ENCODE measurements at regions not wholly inside any gene's neighbourhood (a gene's known extent, or its start where the extent isn't known, plus 50 kb on each side); places are given as distances from the start of the nearest gene placed in this dataset.

DNA sequence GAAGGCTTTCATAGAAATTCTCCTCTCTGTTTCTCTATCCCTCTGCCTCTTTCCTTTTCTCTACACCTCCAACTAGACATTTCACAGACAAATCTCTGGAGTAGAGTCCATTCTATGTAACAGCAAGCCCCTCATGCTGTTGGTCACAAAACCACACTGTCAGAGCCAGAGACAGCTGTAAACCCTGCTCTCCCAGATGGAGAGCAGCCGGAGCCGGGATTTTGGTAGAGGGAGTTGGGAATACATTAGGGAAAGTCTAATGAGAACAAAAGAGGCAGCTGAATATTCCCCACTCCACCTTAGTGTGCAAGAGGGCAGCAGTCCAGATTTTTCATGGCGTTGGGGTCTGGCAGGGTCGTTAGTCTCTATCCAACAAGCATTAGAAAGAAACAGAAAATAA lies 68.3 kb upstream of the EDN1 start:
- no peak for DNase-seq (ENCODE audit: low read depth)

GRCh38 chr6:12222405-12223366 lies 67.5 kb upstream of the EDN1 start:
- no peak for DNase-seq (ENCODE audit: low read depth)

DNA sequence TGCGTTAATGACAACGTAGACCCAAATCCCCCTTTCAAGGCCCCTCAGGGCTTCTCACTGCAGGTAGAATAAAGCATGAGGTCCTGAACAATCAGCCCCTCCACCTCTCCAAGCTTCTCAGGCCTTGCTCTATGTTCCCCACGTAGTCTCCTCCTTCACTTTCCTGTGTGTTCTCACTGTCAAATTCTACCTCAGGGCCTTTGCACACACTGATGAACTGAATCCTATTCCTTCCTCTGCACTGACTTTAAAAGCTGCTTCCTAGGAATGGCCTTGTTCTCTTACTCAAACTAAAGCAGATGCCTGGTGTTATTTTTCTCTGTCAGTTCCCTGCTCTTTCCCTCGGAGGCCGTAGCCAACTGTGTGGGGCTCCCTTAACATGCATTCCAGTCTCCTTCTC lies 66.8 kb upstream of the EDN1 start:
- no peak for DNase-seq (ENCODE audit: low read depth)

- DNase-seq (ENCODE audit: low read depth) = no peak
These were observed 65.9 kb upstream of the EDN1 start for GRCh38 chr6:12224251-12224650.

GRCh38 chr6:12228447-12229146 lies 61.6 kb upstream of the EDN1 start:
- no peak for DNase-seq (ENCODE audit: low read depth)

DNA sequence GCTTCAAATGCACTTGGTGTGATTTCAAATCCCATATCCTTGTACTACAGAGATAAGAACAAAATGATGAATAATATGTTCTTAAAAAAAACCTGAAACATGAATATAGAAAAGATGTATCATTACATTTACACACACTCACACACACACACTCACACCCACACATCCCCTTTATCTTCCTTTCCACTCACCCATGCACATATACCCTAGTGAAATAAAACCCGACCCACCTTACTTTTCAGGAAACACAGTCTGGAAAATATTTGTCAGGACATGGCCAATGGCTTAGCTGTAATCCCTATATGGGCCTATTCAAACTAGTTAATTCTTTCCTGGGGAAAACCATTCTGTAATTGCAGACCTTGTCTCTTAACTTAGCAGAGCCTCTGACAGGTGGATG lies 60.8 kb upstream of the EDN1 start:
- DNase-seq (ENCODE audit: low read depth) = no peak

DNA sequence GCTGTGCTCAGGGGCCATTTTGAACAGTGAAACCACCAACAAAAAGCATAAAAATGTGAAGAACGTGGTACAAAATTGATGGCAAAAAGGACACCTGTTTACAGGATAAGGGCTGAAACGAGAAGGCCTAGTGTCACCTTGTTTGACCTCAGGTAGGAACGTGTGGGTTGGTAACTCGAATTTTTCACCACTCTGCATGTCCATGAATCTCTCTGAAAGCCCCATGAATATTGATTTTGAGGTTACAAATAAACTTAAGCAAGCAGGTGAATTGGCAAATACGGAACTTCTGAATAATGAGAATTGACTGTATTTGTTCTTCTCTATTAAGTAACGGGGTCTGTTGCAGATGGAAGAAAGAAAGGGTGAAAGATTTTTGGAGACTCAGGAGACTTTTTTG lies 59.6 kb upstream of the EDN1 start:
- no peak for DNase-seq (ENCODE audit: low read depth)

DNA sequence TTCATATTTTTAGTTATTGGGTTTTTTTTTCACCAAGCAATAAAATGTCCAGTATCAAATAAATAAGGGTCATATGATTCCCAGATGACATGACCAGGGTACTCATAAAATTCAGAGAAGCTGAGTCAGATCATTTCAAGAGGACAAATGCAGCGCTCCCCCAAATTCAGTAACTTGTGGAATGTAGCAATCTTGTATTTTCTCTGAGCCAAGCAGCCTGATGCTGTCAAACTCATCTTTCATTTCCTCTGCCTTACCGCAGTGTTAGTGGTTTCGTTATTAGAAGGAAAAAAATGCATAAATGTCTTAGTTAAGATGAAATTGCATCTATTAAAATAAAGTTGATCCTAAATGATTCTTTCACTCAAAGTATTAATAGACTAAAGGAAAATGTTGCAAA lies 57.8 kb upstream of the EDN1 start:
- DNase-seq (ENCODE audit: low read depth) = peak; percentile 64

- DNase-seq (ENCODE audit: low read depth) = no peak
These were observed 57.3 kb upstream of the EDN1 start for GRCh38 chr6:12232821-12233220.

- peak; percentile 68 for DNase-seq (ENCODE audit: low read depth)
These were observed 56.2 kb upstream of the EDN1 start for GRCh38 chr6:12233693-12234571.

DNA sequence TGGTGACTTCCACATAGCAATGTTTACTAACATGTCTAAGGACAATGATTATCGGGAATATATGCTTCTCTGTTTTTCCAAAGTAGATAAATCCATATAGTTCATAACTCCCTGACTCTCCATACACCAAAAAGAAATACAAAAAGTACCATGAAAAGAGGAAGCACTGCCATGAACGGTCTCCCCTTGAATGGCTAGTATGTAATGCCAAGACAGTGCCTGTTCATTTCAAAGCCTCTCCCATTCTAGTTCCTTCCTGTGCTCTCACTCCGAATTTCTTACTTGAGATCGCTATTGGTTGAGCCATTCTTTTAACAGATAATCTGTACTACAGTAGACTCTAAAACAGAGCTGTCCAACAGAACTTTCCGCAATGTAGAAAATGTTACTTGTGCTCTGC lies 54.8 kb upstream of the EDN1 start:
- DNase-seq (ENCODE audit: low read depth) = no peak

GRCh38 chr6:12238219-12238618 lies 51.9 kb upstream of the EDN1 start:
- no peak for DNase-seq (ENCODE audit: low read depth)
